ENCODE measurements at regions not wholly inside any gene's neighbourhood (a gene's known extent, or its start where the extent isn't known, plus 50 kb on each side); places are given as distances from the start of the nearest gene placed in this dataset.

DNA sequence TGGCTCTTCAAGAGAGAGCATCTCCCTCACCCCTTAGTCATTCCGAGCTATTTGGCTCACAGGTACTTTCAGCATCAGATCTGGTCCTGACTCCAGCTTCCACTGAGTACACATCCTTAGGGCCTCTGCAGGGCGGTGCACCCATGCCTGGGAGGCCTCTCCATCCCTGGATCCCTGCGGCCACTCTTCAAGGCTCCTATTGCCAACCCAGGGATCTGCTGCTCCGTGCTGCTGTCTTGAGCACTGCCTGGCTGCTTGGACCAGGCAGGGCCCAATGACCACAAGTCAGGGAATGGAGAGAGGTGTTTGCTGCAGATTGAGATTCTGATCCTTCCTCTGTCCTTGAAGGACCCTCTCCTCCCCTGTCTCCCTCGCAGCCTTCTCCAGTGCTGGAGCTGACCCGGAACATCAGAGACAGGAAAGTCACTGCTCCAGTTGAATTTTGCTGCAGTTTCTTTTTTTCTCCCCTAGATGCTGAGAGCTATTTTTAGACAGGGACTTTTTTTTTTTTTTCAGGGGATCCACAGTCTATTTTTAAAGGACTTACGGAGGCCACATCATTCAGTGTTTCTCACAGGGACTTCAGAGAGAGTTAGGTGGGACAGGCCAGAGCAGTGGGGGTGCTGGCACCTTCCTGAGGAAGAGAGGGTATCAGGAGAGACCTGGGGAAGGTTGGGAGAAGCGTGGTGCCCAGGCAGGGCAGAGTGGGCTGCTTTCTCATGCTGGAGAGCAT, 50.1 kb upstream of the KCNA1 start:
- no peak for ATAC-seq
